ENCODE measurements at regions not wholly inside any gene's neighbourhood (a gene's known extent, or its start where the extent isn't known, plus 50 kb on each side); places are given as distances from the start of the nearest gene placed in this dataset.

DNA sequence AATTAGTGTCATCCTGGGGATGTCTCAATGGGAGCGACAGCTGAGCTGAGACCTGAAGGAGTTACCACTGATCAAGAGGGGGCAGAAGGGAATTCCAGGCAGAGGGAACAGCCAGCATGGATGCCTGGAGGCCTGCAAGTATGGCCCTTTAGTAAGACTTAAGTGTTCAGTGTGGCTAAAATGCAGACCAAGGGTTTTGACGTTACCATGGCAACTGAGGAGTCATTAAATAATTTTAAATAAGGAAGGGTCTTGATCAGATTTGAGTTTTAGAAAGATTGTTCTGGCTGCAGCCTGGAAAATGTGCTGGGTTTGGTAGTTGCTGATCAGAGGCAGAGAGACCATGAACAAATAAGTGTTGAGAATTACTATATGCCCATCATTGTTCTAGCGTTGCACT is 285.5 kb downstream of the USP46 start:
- no peak overlapping the region for H3K27ac ChIP-seq
- no peak overlapping the region for H3K4me3 ChIP-seq
- TF ChIP-seq EZH2 (IDR thresholded peaks at IDR 0.05; ENCODE audit: insufficient read depth, poor library complexity, severe bottlenecking) (no peak), EZH2phosphoT487 (IDR thresholded peaks at IDR 0.05; ENCODE audit: insufficient read depth, low read depth) (no peak)
- H3K9me3 ChIP-seq (ENCODE audit: low read depth), result no peaks in the 10 kb centered on the region
- peaks cover 13% of the 10 kb centered on the region for H3K27me3 ChIP-seq (replicated peaks; ENCODE audit: insufficient read depth)
- H3K9me2 ChIP-seq (ENCODE audit: insufficient read depth), result no peaks in the 10 kb centered on the region
- no peak for DNase-seq
- H3K9ac ChIP-seq, result no peak overlapping the region
- 73 to 82% methylated on average over 3 of the region's 3 CpGs for WGBS, 2 experiments (ENCODE audit: low coverage in 1 of 2, low lambda C conversion rate in 2 of 2, missing lambda C conversion rate in 2 of 2)
- H3K4me2 ChIP-seq (ENCODE audit: unreplicated experiment), result no peak overlapping the region
- in situ Hi-C loops (cut with MboI), result loop anchor here (10.0 kb wide), 1 partner anchor 611 kb away; no protein-coding TSS in a partner anchor
- H3K4me1 ChIP-seq (ENCODE audit: insufficient read depth), result no peaks in the 10 kb centered on the region
- no peak overlapping the region for H2AFZ ChIP-seq
- no peaks in the 10 kb centered on the region for H3F3A ChIP-seq (ENCODE audit: insufficient read depth)
- no peaks in the 10 kb centered on the region for H3K36me3 ChIP-seq (ENCODE audit: low read depth)
- H4K20me1 ChIP-seq (ENCODE audit: insufficient read depth), result no peaks in the 10 kb centered on the region
- H3K79me2 ChIP-seq (ENCODE audit: insufficient read depth), result no peaks in the 10 kb centered on the region

- no peaks in the 10 kb centered on the region for H3K9me3 ChIP-seq (ENCODE audit: low read depth)
- no peak for DNase-seq
- no peak overlapping the region for H3K4me3 ChIP-seq
- H3K27me3 ChIP-seq (replicated peaks; ENCODE audit: insufficient read depth), result peaks cover 10% of the 10 kb centered on the region
- no peak overlapping the region for H2AFZ ChIP-seq
- no peaks in the 10 kb centered on the region for H3K4me1 ChIP-seq (ENCODE audit: insufficient read depth)
- 49 to 52% methylated on average over 4 of the region's 4 CpGs for WGBS, 2 experiments (ENCODE audit: low coverage in 1 of 2, low lambda C conversion rate in 2 of 2, missing lambda C conversion rate in 2 of 2)
- H3K27ac ChIP-seq, result no peak overlapping the region
- no peak overlapping the region for H3K9ac ChIP-seq
- H3K79me2 ChIP-seq (ENCODE audit: insufficient read depth), result no peaks in the 10 kb centered on the region
- no peaks in the 10 kb centered on the region for H4K20me1 ChIP-seq (ENCODE audit: insufficient read depth)
- H3K4me2 ChIP-seq (ENCODE audit: unreplicated experiment), result no peak overlapping the region
- TF ChIP-seq EZH2 (IDR thresholded peaks at IDR 0.05; ENCODE audit: insufficient read depth, poor library complexity, severe bottlenecking) (no peak), EZH2phosphoT487 (IDR thresholded peaks at IDR 0.05; ENCODE audit: insufficient read depth, low read depth) (no peak)
- in situ Hi-C loops (cut with MboI), result loop anchor here (10.0 to 25.0 kb wide), 2 partner anchors 263 to 610 kb away; no protein-coding TSS in a partner anchor
- no peaks in the 10 kb centered on the region for H3F3A ChIP-seq (ENCODE audit: insufficient read depth)
- H3K36me3 ChIP-seq (ENCODE audit: low read depth), result no peaks in the 10 kb centered on the region
- H3K9me2 ChIP-seq (ENCODE audit: insufficient read depth), result no peaks in the 10 kb centered on the region
Observed at GRCh38 chr4:52374877-52375276, 284.2 kb downstream of the USP46 start.

DNA sequence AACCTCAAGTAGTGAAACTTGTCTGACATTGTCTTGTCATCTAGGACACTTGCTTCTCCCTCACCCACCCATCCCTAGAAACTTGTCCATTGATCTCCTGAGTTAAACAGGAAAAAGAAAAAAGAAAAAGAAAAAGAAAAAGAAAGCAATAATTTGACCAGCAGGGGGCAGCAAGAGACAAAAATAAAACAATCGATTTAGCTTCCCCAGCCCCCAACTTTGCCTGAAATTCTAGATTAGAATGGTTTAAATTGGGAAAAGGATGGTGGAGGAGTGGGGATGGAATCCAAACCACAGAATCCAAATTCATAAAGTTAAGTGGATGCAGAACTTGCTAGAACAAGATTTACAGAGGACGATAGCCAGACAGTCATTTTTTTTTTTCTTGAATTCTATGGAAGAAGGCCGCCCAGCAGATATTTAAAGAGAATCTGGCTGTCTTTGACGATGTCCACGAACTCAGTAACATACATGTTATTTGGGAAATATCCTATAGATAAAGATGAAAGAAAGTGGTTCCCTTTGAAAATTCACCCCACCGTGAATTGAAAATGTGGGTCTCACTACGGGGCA is 282.9 kb downstream of the USP46 start:
- H2AFZ ChIP-seq, result no peak overlapping the region
- H3K36me3 ChIP-seq (ENCODE audit: low read depth), result no peaks in the 10 kb centered on the region
- H3K9me3 ChIP-seq (ENCODE audit: low read depth), result no peaks in the 10 kb centered on the region
- H3K4me3 ChIP-seq, result no peak overlapping the region
- in situ Hi-C loops (cut with MboI), result loop anchor here (10.0 to 25.0 kb wide), 2 partner anchors 264 to 609 kb away; no protein-coding TSS in a partner anchor
- no peaks in the 10 kb centered on the region for H3K4me1 ChIP-seq (ENCODE audit: insufficient read depth)
- H3K9me2 ChIP-seq (ENCODE audit: insufficient read depth), result no peaks in the 10 kb centered on the region
- H4K20me1 ChIP-seq (ENCODE audit: insufficient read depth), result no peaks in the 10 kb centered on the region
- no peak overlapping the region for H3K27ac ChIP-seq
- 39 to 42% methylated on average over 7 of the region's 7 CpGs for WGBS, 2 experiments (ENCODE audit: low coverage in 1 of 2, low lambda C conversion rate in 2 of 2, missing lambda C conversion rate in 2 of 2)
- H3K27me3 ChIP-seq (replicated peaks; ENCODE audit: insufficient read depth), result peaks cover 21% of the 10 kb centered on the region
- no peaks in the 10 kb centered on the region for H3F3A ChIP-seq (ENCODE audit: insufficient read depth)
- DNase-seq, result peak; percentile 73
- no peak overlapping the region for H3K9ac ChIP-seq
- H3K4me2 ChIP-seq (ENCODE audit: unreplicated experiment), result no peak overlapping the region
- H3K79me2 ChIP-seq (ENCODE audit: insufficient read depth), result no peaks in the 10 kb centered on the region
- TF ChIP-seq EZH2 (IDR thresholded peaks at IDR 0.05; ENCODE audit: insufficient read depth, poor library complexity, severe bottlenecking) (no peak), EZH2phosphoT487 (IDR thresholded peaks at IDR 0.05; ENCODE audit: insufficient read depth, low read depth) (no peak)

- TF ChIP-seq EZH2phosphoT487 (IDR thresholded peaks at IDR 0.05; ENCODE audit: insufficient read depth, low read depth), result no peak
- TF ChIP-seq EZH2 (IDR thresholded peaks at IDR 0.05; ENCODE audit: insufficient read depth, poor library complexity, severe bottlenecking), result no peak
Observed at GRCh38 chr4:52377563-52377962, 281.5 kb downstream of the USP46 start.

More at GRCh38 chr4:52377563-52377962, 281.5 kb downstream of the USP46 start:
- in situ Hi-C loops (cut with MboI), result loop anchor here (10.0 to 25.0 kb wide), 2 partner anchors 265 to 607 kb away; no protein-coding TSS in a partner anchor
- Histone ChIP-seq H4K20me1 (ENCODE audit: insufficient read depth) (no peaks in the 10 kb centered on the region), H2AFZ (no peak overlapping the region), H3K27me3 (replicated peaks; ENCODE audit: insufficient read depth) (peaks cover 17% of the 10 kb centered on the region), H3K9me2 (ENCODE audit: insufficient read depth) (no peaks in the 10 kb centered on the region), H3F3A (ENCODE audit: insufficient read depth) (no peaks in the 10 kb centered on the region), H3K9ac (no peak overlapping the region), H3K79me2 (ENCODE audit: insufficient read depth) (no peaks in the 10 kb centered on the region), H3K4me3 (no peak overlapping the region), H3K9me3 (ENCODE audit: low read depth) (no peaks in the 10 kb centered on the region), H3K4me1 (ENCODE audit: insufficient read depth) (no peaks in the 10 kb centered on the region), H3K4me2 (ENCODE audit: unreplicated experiment) (no peak overlapping the region), H3K36me3 (ENCODE audit: low read depth) (no peaks in the 10 kb centered on the region), H3K27ac (no peak overlapping the region)
- no peak for DNase-seq
- 87 to 94% methylated on average over 8 to 9 of the region's 9 CpGs for WGBS, 2 experiments (ENCODE audit: low coverage in 1 of 2, low lambda C conversion rate in 2 of 2, missing lambda C conversion rate in 2 of 2)

Data from GM23248 (cell line).